CD8-positive, alpha-beta memory T cell (primary cell): ENCODE measurements at regions not wholly inside any gene's neighbourhood (a gene's known extent, or its start where the extent isn't known, plus 50 kb on each side); places are given as distances from the start of the nearest gene placed in this dataset.
A peak's percentile ranks its signal among the peaks of the same experiment; 100 is the strongest.
"Not testable (repeated sequence)": the region's sequence is repeated elsewhere in the genome, so short reads cannot be mapped to it uniquely, and the experiment has no call there.

Experiments
- CTCF ChIA-PET: fragments of 350-600 bp; sonication (Branson Sonifier 250); formaldehyde crosslinking; loops from one replicate; lab custom pipeline; 2021; ENCODE audit warnings: antibody characterized with exemption; lab: Charles Lee
- POLR2A ChIA-PET: fragments of 350-600 bp; sonication (Branson Sonifier 250); formaldehyde crosslinking; loops from one replicate; lab custom pipeline; 2021; ENCODE audit warnings: antibody characterized with exemption; lab: Charles Lee
- DNase-seq, 5 donors: peaks; one replicate each; pipeline versions ENCODE4 v3.0.0 to v3.0.0-alpha.2; 2020 to 2022; ENCODE audit warnings: mixed read lengths in 1 of 5
- H3K27ac ChIP-seq: one replicate; pipeline ENCODE4 v1.7.0; 2013; ENCODE audit warnings: low read depth, mild to moderate bottlenecking, low read length, moderate library complexity
- H3K27me3 ChIP-seq: 2 replicates; pipeline ENCODE4 v1.7.0; 2013; ENCODE audit warnings: low read length, mild to moderate bottlenecking; ENCODE audit not compliant: insufficient read depth, poor library complexity, severe bottlenecking
- H3K36me3 ChIP-seq: 2 replicates; pipeline ENCODE4 v1.7.0; 2013; ENCODE audit warnings: mild to moderate bottlenecking, low read length, moderate library complexity; ENCODE audit not compliant: insufficient read depth
- H3K4me1 ChIP-seq: 2 replicates; pipeline ENCODE4 v1.7.0; 2013; ENCODE audit warnings: mild to moderate bottlenecking, low read length, moderate library complexity; ENCODE audit not compliant: insufficient read depth
- H3K4me3 ChIP-seq: 2 replicates; pipeline ENCODE4 v1.7.0; 2013; ENCODE audit warnings: mild to moderate bottlenecking, low read length
- H3K9me3 ChIP-seq: 2 replicates; pipeline ENCODE4 v1.7.0; 2013; ENCODE audit warnings: mild to moderate bottlenecking, low read length
- H3K27ac Mint-ChIP-seq, 8 donors: one replicate each; pipeline ENCODE4 v1.8.0; 2020 to 2021; ENCODE audit warnings: mixed read lengths in 8 of 8, mild to moderate bottlenecking in 6 of 8, inconsistent platforms in 3 of 8, moderate library complexity in 3 of 8
- H3K27me3 Mint-ChIP-seq, 2 donors: one replicate each; pipeline ENCODE4 v1.8.0; 2020 to 2021; ENCODE audit warnings: mixed read lengths in 2 of 2, mild to moderate bottlenecking in 1 of 2, moderate library complexity in 1 of 2
- H3K36me3 Mint-ChIP-seq, 3 donors: one replicate each; pipeline ENCODE4 v1.8.0; 2020 to 2021; ENCODE audit warnings: mixed read lengths in 3 of 3, inconsistent platforms in 1 of 3, mild to moderate bottlenecking in 1 of 3
- H3K4me1 Mint-ChIP-seq, 3 donors: one replicate each; pipeline ENCODE4 v1.8.0; 2020 to 2021; ENCODE audit warnings: mixed read lengths in 3 of 3, inconsistent platforms in 1 of 3, mild to moderate bottlenecking in 1 of 3
- H3K4me3 Mint-ChIP-seq, 7 donors: one replicate each; pipeline ENCODE4 v1.8.0; 2020 to 2021; ENCODE audit warnings: mixed read lengths in 7 of 7, mild to moderate bottlenecking in 6 of 7, moderate library complexity in 4 of 7, inconsistent platforms in 2 of 7
- H3K9me3 Mint-ChIP-seq, 5 donors: one replicate each; pipeline ENCODE4 v1.8.0; 2020 to 2022; ENCODE audit warnings: mixed read lengths in 5 of 5, mild to moderate bottlenecking in 3 of 5, moderate library complexity in 2 of 5, inconsistent platforms in 1 of 5

DNA sequence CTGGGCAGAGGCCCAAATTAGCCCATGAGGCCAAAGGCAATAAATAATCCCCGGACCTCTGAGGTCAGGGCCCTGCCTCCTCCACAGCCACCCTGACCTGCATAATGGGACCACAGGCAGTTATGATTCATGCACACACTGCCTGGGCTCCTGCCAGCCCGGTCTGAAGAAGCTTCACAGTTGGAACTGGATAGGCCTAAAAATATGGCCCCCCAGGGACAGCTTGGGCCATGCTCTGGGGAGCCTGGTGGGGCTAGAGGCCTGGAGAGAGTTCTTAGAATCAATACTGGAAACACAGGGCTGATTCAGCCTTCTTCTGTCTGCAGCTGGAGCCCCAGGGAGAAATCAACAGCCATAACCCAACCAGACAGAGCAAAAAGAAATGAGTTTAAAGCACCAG, 112.8 kb upstream of the CADM1 start:
- Mint-ChIP-seq H3K9me3 (peaks cover 0 to 5% (median 0%) of the 10 kb centered on the region in 5 donors), H3K27ac (no peak overlapping the region), H3K4me1 (no peaks in the 10 kb centered on the region), H3K36me3 (no peaks in the 10 kb centered on the region), H3K27me3 (no peaks in the 10 kb centered on the region), H3K4me3 (no peak overlapping the region)
- CTCF ChIA-PET, result no interaction called here
- H3K4me1 ChIP-seq, result no peaks in the 10 kb centered on the region
- H3K36me3 ChIP-seq, result no peaks in the 10 kb centered on the region
- H3K4me3 ChIP-seq, result no peak overlapping the region
- no peaks in the 10 kb centered on the region for H3K9me3 ChIP-seq
- H3K27me3 ChIP-seq, result no peaks in the 10 kb centered on the region
- POLR2A ChIA-PET, result no interaction called here
- no peak for DNase-seq
- no peak overlapping the region for H3K27ac ChIP-seq

DNA sequence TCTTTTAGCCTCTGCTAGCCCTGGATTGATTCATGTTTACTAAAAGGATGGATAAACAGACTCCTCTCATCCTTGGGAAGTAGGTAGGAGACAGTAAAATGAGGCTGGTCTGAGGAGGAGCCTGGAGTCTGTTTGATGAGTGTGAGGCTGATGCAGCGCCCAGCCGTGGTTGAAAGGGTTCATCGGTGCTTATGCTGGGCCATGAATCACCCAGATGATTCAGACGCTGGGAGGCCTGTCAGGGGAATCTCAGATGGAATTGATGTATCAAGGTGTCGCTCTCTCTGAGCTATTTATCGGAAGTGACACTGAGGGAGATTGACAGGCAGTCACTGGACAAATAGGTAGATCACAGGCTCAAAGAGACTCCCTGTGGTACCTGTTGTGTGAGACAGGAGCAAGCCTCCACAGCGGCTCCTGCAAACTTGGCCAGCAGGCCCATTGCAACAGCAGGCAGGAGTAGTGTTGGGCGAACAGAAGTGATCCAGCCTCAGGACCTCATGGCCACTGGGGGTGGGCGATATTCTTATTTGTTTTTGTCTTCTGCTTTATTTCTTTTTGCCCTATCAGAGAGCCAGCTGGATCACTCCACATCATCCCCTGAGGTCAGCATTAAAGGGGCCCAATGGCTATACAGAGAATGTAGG, 109.9 kb upstream of the CADM1 start:
- DNase-seq, result no peak
- no peaks in the 10 kb centered on the region for H3K36me3 ChIP-seq
- H3K4me1 ChIP-seq, result no peaks in the 10 kb centered on the region
- Mint-ChIP-seq H3K9me3 (peaks cover 0 to 5% (median 0%) of the 10 kb centered on the region in 5 donors), H3K27me3 (no peaks in the 10 kb centered on the region), H3K4me1 (no peaks in the 10 kb centered on the region), H3K4me3 (no peak overlapping the region), H3K27ac (no peak overlapping the region), H3K36me3 (no peaks in the 10 kb centered on the region)
- H3K4me3 ChIP-seq, result no peak overlapping the region
- H3K27me3 ChIP-seq, result no peaks in the 10 kb centered on the region
- CTCF ChIA-PET, result no interaction called here
- POLR2A ChIA-PET, result no interaction called here
- H3K9me3 ChIP-seq, result no peaks in the 10 kb centered on the region
- no peak overlapping the region for H3K27ac ChIP-seq

DNA sequence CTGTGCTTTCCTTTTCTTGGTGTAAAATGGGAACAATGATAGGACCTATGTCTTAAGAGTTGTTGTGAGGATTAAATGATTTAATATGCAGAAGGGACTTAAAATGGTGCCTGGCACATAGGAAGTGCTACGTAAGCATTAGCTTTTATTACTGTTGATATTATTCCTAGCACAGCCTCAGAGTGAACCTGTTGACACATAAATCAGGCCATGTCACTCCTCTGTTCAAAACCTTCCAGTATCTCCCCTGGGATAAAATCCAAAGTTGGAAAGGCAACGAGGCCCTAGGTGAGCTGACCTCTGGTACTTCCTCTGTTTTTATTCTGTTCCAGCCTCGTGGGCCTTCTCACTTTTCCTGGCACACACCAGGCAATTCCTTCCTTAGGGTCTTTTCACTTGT, 108.8 kb upstream of the CADM1 start:
- Histone ChIP-seq H3K4me3 (no peak overlapping the region), H3K27me3 (no peaks in the 10 kb centered on the region), H3K36me3 (no peaks in the 10 kb centered on the region), H3K4me1 (no peaks in the 10 kb centered on the region), H3K27ac (no peak overlapping the region), H3K9me3 (no peaks in the 10 kb centered on the region)
- Mint-ChIP-seq H3K27me3 (no peaks in the 10 kb centered on the region), H3K4me1 (no peaks in the 10 kb centered on the region), H3K36me3 (no peaks in the 10 kb centered on the region), H3K4me3 (no peak overlapping the region), H3K9me3 (peaks cover 0 to 5% (median 0%) of the 10 kb centered on the region in 5 donors), H3K27ac (no peak overlapping the region)
- ChIA-PET CTCF (no interaction called here), POLR2A (no interaction called here)
- no peak for DNase-seq

GRCh38 chr11:115612046-115612730, 108.0 kb upstream of the CADM1 start:
- Histone ChIP-seq H3K36me3 (no peaks in the 10 kb centered on the region), H3K9me3 (no peaks in the 10 kb centered on the region), H3K27ac (no peak overlapping the region), H3K4me3 (no peak overlapping the region), H3K4me1 (no peaks in the 10 kb centered on the region), H3K27me3 (no peaks in the 10 kb centered on the region)
- Mint-ChIP-seq H3K9me3 (peaks cover 0 to 5% (median 1%) of the 10 kb centered on the region in 5 donors), H3K4me3 (no peak overlapping the region), H3K27me3 (peaks cover 1 to 6% of the 10 kb centered on the region in 2 donors), H3K36me3 (no peaks in the 10 kb centered on the region), H3K4me1 (no peaks in the 10 kb centered on the region), H3K27ac (no peak overlapping the region)
- no peak for DNase-seq
- ChIA-PET POLR2A (no interaction called here), CTCF (interaction anchor here (0.9 kb wide), 1 partner anchor 12 kb away, joined by 3 read pairs; no protein-coding TSS in a partner anchor)

GRCh38 chr11:115611343-115611742, 107.1 kb upstream of the CADM1 start:
- Histone ChIP-seq H3K27me3 (no peaks in the 10 kb centered on the region), H3K4me3 (no peak overlapping the region), H3K4me1 (no peaks in the 10 kb centered on the region), H3K36me3 (no peaks in the 10 kb centered on the region), H3K9me3 (no peaks in the 10 kb centered on the region), H3K27ac (no peak overlapping the region)
- CTCF ChIA-PET, result no interaction called here
- no peaks in the 10 kb centered on the region for H3K4me1 Mint-ChIP-seq
- H3K27ac Mint-ChIP-seq, result peak overlapping the region in 1 of 8 donors; percentile 81
- peaks cover 0 to 5% (median 1%) of the 10 kb centered on the region in 5 donors for H3K9me3 Mint-ChIP-seq
- no peaks in the 10 kb centered on the region for H3K36me3 Mint-ChIP-seq
- POLR2A ChIA-PET, result no interaction called here
- no peak overlapping the region for H3K4me3 Mint-ChIP-seq
- H3K27me3 Mint-ChIP-seq, result peaks cover 1 to 10% of the 10 kb centered on the region in 2 donors
- no peak for DNase-seq

DNA sequence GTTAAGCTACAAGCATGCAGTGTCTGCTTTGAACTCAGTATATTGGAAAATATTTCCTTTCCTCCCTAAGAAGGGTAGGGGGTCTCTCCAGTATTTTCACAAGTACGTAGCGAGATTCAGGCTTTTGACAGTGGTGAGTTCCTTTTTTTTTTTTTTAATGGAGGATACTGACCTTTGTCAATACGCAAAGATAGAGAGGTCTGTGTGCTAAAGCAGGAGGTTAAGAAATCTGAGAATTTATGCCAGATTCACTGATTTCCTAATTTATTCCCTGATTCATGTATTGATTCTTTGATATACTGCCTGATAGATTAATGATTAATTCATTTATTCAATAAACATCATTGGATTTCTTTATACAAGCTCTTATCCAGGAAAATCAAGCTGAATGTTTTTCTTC, 106.7 kb upstream of the CADM1 start:
- CTCF ChIA-PET, result no interaction called here
- Mint-ChIP-seq H3K36me3 (no peaks in the 10 kb centered on the region), H3K4me3 (no peak overlapping the region), H3K27me3 (peaks cover 1 to 12% of the 10 kb centered on the region in 2 donors), H3K9me3 (peaks cover 0 to 5% (median 1%) of the 10 kb centered on the region in 5 donors), H3K27ac (no peak overlapping the region), H3K4me1 (no peaks in the 10 kb centered on the region)
- Histone ChIP-seq H3K9me3 (no peaks in the 10 kb centered on the region), H3K4me3 (no peak overlapping the region), H3K36me3 (no peaks in the 10 kb centered on the region), H3K27ac (no peak overlapping the region), H3K27me3 (no peaks in the 10 kb centered on the region), H3K4me1 (no peaks in the 10 kb centered on the region)
- POLR2A ChIA-PET, result no interaction called here
- no peak for DNase-seq

DNA sequence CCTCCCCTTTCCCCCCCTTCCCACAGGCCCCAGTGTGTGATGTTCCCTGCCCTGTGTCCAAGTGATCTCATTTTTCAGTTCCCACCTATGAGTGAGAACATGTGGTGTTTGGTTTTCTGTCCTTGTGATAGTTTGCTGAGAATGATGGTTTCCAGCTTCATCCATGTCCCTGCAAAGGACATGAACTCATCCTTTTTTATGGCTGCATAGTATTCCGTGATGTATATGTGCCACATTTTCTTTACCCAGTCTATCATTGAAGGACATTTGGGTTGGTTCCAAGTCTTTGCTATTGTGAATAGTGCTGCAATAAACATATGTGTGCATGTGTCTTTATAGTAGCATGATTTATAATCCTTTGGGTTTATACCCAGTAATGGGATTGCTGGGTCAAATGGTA, 106.0 kb upstream of the CADM1 start:
- H3K27ac ChIP-seq, H3K9me3 ChIP-seq, H3K4me1 Mint-ChIP-seq, H3K27ac Mint-ChIP-seq, POLR2A ChIA-PET, H3K27me3 ChIP-seq, H3K36me3 ChIP-seq, H3K4me1 ChIP-seq, CTCF ChIA-PET, H3K9me3 Mint-ChIP-seq, H3K36me3 Mint-ChIP-seq, H3K4me3 Mint-ChIP-seq, H3K4me3 ChIP-seq, DNase-seq: not testable (repeated sequence)
- peaks cover 1 to 12% of the 10 kb centered on the region in 2 donors for H3K27me3 Mint-ChIP-seq

DNA sequence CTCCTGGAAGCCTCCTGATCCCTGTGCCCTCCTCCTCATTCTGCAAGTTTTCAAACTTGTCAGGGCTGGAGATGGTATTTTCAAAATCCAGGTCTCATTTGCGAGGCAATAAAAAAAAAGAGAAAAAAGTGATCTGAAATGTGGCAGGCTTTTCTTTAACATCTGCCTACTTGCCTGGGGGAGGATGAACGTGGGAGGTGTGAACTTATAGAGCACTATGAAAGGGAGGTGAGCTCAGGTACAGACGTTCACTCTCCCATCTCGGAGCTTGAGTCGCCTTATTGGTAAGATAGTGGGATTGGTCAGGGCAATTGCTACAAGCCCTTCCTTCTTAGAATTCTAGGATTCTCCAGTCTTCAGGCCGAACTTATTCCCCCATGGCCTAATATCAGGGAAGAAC, 104.8 kb upstream of the CADM1 start:
- Mint-ChIP-seq H3K4me1 (no peaks in the 10 kb centered on the region), H3K9me3 (peaks cover 0 to 5% (median 1%) of the 10 kb centered on the region in 5 donors)
- POLR2A ChIA-PET, result no interaction called here

More for the DNA sequence above, 104.8 kb upstream of the CADM1 start:
- no peak for DNase-seq
- Histone ChIP-seq H3K9me3 (no peaks in the 10 kb centered on the region), H3K27me3 (no peaks in the 10 kb centered on the region), H3K4me3 (no peak overlapping the region), H3K36me3 (no peaks in the 10 kb centered on the region), H3K4me1 (no peaks in the 10 kb centered on the region), H3K27ac (no peak overlapping the region)
- H3K4me3 Mint-ChIP-seq, result no peak overlapping the region
- H3K27ac Mint-ChIP-seq, result no peak overlapping the region
- peaks cover 1 to 12% of the 10 kb centered on the region in 2 donors for H3K27me3 Mint-ChIP-seq
- H3K36me3 Mint-ChIP-seq, result no peaks in the 10 kb centered on the region
- CTCF ChIA-PET, result no interaction called here
